Astrocyte (in vitro differentiated cells and primary cell): ENCODE measurements at regions not wholly inside any gene's neighbourhood (a gene's known extent, or its start where the extent isn't known, plus 50 kb on each side); places are given as distances from the start of the nearest gene placed in this dataset.

Experiments
- DNase-seq: peaks from one replicate; pipeline ENCODE4 v3.0.0-alpha.2; 2010; ENCODE audit warnings: low read depth
- FAIRE-seq: peaks from 2 replicates; lab custom pipeline; 2011; peaks lifted over from hg19 to GRCh38; lab: Jason Lieb, UNC
- H2AFZ ChIP-seq: 2 replicates; pipeline ENCODE4 v1.6.0; 2012; ENCODE audit warnings: low read depth, low read length, inconsistent platforms
- H3K27ac ChIP-seq: 2 replicates; pipeline ENCODE4 v1.5.1; 2011; ENCODE audit warnings: low read depth, low read length, inconsistent platforms
- H3K27me3 ChIP-seq: 2 replicates; pipeline ENCODE4 v1.6.0; 2011; ENCODE audit warnings: low read length, inconsistent platforms; ENCODE audit not compliant: insufficient read depth
- H3K36me3 ChIP-seq: 2 replicates; pipeline ENCODE4 v1.5.1; 2011; ENCODE audit warnings: low read length, inconsistent platforms; ENCODE audit not compliant: insufficient read depth
- H3K4me1 ChIP-seq: 2 replicates; pipeline ENCODE4 v1.5.1; 2011; ENCODE audit warnings: low read length, inconsistent platforms; ENCODE audit not compliant: insufficient read depth
- H3K4me2 ChIP-seq: 2 replicates; pipeline ENCODE4 v1.6.0; 2012; ENCODE audit warnings: low read length, inconsistent platforms
- H3K4me3 ChIP-seq: 2 replicates; pipeline ENCODE4 v1.5.1; 2011; ENCODE audit warnings: low read depth, mild to moderate bottlenecking, low read length, inconsistent platforms; ENCODE audit not compliant: insufficient read depth
- H3K79me2 ChIP-seq: 2 replicates; pipeline ENCODE4 v1.6.0; 2012; ENCODE audit warnings: mild to moderate bottlenecking, low read length, inconsistent platforms; ENCODE audit not compliant: insufficient read depth
- H3K9ac ChIP-seq: 2 replicates; pipeline ENCODE4 v1.6.0; 2012; ENCODE audit warnings: mild to moderate bottlenecking, low read length, inconsistent platforms
- H3K9me3 ChIP-seq: 2 replicates; pipeline ENCODE4 v1.5.1; 2012; ENCODE audit warnings: low read depth, mild to moderate bottlenecking, low read length, inconsistent platforms; ENCODE audit not compliant: insufficient read depth
- H4K20me1 ChIP-seq: 2 replicates; pipeline ENCODE4 v1.6.0; 2012; ENCODE audit warnings: low read length, inconsistent platforms; ENCODE audit not compliant: insufficient read depth
- H3K27ac Mint-ChIP-seq: one replicate; pipeline ENCODE4 v1.8.0; 2021; ENCODE audit warnings: mild to moderate bottlenecking, mixed read lengths; ENCODE audit not compliant: unreplicated experiment
- H3K27me3 Mint-ChIP-seq: one replicate; pipeline ENCODE4 v1.8.0; 2021; ENCODE audit warnings: low read depth, mixed read lengths; ENCODE audit not compliant: unreplicated experiment
- H3K36me3 Mint-ChIP-seq: one replicate; pipeline ENCODE4 v1.8.0; 2021; ENCODE audit warnings: low read depth, mixed read lengths; ENCODE audit not compliant: unreplicated experiment
- H3K4me1 Mint-ChIP-seq: one replicate; pipeline ENCODE4 v1.8.0; 2021; ENCODE audit warnings: low read depth, mixed read lengths; ENCODE audit not compliant: unreplicated experiment
- H3K4me3 Mint-ChIP-seq: one replicate; pipeline ENCODE4 v1.8.0; 2021; ENCODE audit warnings: mild to moderate bottlenecking, moderate library complexity, mixed read lengths; ENCODE audit not compliant: unreplicated experiment
- H3K9me3 Mint-ChIP-seq: one replicate; pipeline ENCODE4 v1.8.0; 2021; ENCODE audit warnings: mild to moderate bottlenecking, mixed read lengths; ENCODE audit not compliant: unreplicated experiment
- CTCF ChIP-seq: IDR thresholded peaks from 2 replicates; pipeline ENCODE4 v1.5.1; 2011; ENCODE audit warnings: low read depth, mild to moderate bottlenecking, inconsistent platforms, low read length, moderate library complexity; ENCODE audit not compliant: insufficient read depth
- EZH2 ChIP-seq: IDR thresholded peaks from 2 replicates; pipeline ENCODE4 v1.6.1; 2012; ENCODE audit warnings: mild to moderate bottlenecking, low read length, inconsistent platforms; ENCODE audit not compliant: insufficient read depth

GRCh38 chr1:37244815-37245214, 210.5 kb upstream of the GRIK3 start:
- Mint-ChIP-seq H3K4me1 (no peaks in the 10 kb centered on the region), H3K27ac (no peak overlapping the region), H3K36me3 (no peaks in the 10 kb centered on the region), H3K27me3 (peaks cover 65% of the 10 kb centered on the region), H3K9me3 (no peaks in the 10 kb centered on the region), H3K4me3 (no peak overlapping the region)
- DNase-seq (no peak), FAIRE-seq (no peak)
- Histone ChIP-seq H3K9ac (no peak overlapping the region), H3K36me3 (no peaks in the 10 kb centered on the region), H3K27ac (no peak overlapping the region), H3K79me2 (no peaks in the 10 kb centered on the region), H3K9me3 (no peaks in the 10 kb centered on the region), H2AFZ (no peak overlapping the region), H3K4me3 (no peak overlapping the region), H3K4me2 (no peak overlapping the region), H4K20me1 (no peaks in the 10 kb centered on the region), H3K4me1 (no peaks in the 10 kb centered on the region), H3K27me3 (no peaks in the 10 kb centered on the region)
- no peak for TF ChIP-seq CTCF
- no peak for TF ChIP-seq EZH2

- Mint-ChIP-seq H3K9me3 (no peaks in the 10 kb centered on the region), H3K27me3 (peaks cover 65% of the 10 kb centered on the region), H3K4me3 (no peak overlapping the region), H3K4me1 (no peaks in the 10 kb centered on the region), H3K27ac (no peak overlapping the region), H3K36me3 (no peaks in the 10 kb centered on the region)
- no peaks in the 10 kb centered on the region for H3K9me3 ChIP-seq
- no peaks in the 10 kb centered on the region for H4K20me1 ChIP-seq
- H3K79me2 ChIP-seq, result no peaks in the 10 kb centered on the region
- no peak overlapping the region for H3K4me2 ChIP-seq
- no peaks in the 10 kb centered on the region for H3K36me3 ChIP-seq
- no peak for TF ChIP-seq CTCF
- no peak for TF ChIP-seq EZH2
- H3K27me3 ChIP-seq, result no peaks in the 10 kb centered on the region
- H3K4me1 ChIP-seq, result no peaks in the 10 kb centered on the region
- no peak for DNase-seq
- H3K4me3 ChIP-seq, result no peak overlapping the region
- no peak overlapping the region for H3K9ac ChIP-seq
- no peak for FAIRE-seq
- no peak overlapping the region for H2AFZ ChIP-seq
- H3K27ac ChIP-seq, result no peak overlapping the region
Observed at GRCh38 chr1:37246631-37247030, 212.3 kb upstream of the GRIK3 start.

GRCh38 chr1:37250371-37250770, 216.1 kb upstream of the GRIK3 start:
- Mint-ChIP-seq H3K4me3 (no peak overlapping the region), H3K36me3 (no peaks in the 10 kb centered on the region), H3K27ac (no peak overlapping the region), H3K27me3 (peaks cover 66% of the 10 kb centered on the region), H3K4me1 (no peaks in the 10 kb centered on the region), H3K9me3 (no peaks in the 10 kb centered on the region)
- FAIRE-seq (no peak), DNase-seq (no peak)
- Histone ChIP-seq H3K4me2 (no peak overlapping the region), H3K4me1 (no peaks in the 10 kb centered on the region), H3K36me3 (no peaks in the 10 kb centered on the region), H3K4me3 (no peak overlapping the region), H3K27me3 (no peaks in the 10 kb centered on the region), H3K79me2 (no peaks in the 10 kb centered on the region), H3K9ac (no peak overlapping the region), H3K9me3 (no peaks in the 10 kb centered on the region), H3K27ac (no peak overlapping the region), H2AFZ (no peak overlapping the region), H4K20me1 (no peaks in the 10 kb centered on the region)
- no peak for TF ChIP-seq CTCF
- no peak for TF ChIP-seq EZH2
